Activated T-cell treated with anti-CD3 and anti-CD28 coated beads for 24 hours (primary cell): ENCODE measurements at regions not wholly inside any gene's neighbourhood (a gene's known extent, or its start where the extent isn't known, plus 50 kb on each side); places are given as distances from the start of the nearest gene placed in this dataset.
"Not testable (repeated sequence)": the region's sequence is repeated elsewhere in the genome, so short reads cannot be mapped to it uniquely, and the experiment has no call there.

ENCODE experiments used
- DNase-seq: peaks from one replicate; pipeline ENCODE4 v3.0.0-alpha.2; 2020; ENCODE audit warnings: low read depth

DNA sequence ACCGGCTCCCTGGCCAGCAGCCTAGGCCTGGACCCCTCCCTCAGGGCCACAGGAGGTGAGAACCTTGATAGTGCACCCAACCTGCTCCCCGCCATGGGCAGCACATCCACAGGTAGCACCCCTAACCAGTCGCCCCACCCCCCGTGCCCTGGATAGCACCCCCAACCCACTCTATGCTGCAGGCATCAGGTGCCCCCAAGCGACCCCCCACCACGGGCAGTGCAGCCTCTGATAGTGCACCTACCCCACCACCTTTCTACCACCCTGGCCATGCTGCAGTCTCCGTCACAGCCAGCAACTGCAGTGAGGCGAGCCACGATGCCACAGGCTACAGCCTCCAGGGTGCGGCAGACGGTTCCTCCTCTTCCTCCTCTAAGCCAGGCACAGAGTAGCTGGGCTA, 55.6 kb downstream of the SOWAHC start:
- DNase-seq = no peak

DNA sequence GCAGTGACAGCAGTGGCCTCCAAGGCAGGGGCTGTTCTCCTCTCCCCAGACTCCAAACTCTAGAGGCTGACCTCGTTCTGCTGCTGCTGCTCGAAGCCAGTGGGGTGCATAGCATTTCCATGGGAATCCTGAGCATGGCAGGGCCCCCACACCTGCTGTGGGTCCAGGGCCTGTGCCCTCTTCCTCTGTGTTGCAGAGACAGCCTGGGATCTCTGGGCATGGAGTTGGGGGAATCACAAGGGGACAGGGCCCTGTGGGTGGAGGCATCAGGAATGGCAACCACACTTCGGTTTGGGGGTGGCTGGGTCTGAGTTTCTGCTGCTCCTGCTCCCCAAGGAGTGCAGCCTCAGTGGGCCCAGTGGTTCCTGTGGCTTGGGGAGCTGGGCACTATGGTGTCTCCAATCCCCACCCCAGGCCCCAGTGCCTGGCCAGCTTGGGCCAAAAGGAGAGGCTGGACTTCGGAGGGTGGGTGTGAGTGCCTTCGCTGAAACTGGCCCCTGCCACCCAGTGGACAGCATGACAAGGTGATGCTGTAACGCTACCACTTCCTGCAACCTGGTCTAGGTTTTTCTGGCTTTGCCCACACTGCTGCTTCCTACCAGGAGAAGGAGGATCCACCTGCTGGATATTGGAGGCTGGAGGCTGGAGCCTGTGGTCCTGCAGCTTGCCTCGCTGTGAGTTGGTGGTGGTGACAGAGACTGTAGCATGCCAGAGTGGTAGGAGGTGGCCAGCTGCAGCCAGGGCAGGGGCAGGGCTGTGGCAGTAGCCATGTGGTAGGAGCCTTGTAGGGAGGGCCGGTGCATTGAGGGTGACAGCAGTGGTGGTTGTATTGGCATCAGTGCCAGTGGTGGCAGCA, 56.6 kb downstream of the SOWAHC start:
- DNase-seq = no peak

DNA sequence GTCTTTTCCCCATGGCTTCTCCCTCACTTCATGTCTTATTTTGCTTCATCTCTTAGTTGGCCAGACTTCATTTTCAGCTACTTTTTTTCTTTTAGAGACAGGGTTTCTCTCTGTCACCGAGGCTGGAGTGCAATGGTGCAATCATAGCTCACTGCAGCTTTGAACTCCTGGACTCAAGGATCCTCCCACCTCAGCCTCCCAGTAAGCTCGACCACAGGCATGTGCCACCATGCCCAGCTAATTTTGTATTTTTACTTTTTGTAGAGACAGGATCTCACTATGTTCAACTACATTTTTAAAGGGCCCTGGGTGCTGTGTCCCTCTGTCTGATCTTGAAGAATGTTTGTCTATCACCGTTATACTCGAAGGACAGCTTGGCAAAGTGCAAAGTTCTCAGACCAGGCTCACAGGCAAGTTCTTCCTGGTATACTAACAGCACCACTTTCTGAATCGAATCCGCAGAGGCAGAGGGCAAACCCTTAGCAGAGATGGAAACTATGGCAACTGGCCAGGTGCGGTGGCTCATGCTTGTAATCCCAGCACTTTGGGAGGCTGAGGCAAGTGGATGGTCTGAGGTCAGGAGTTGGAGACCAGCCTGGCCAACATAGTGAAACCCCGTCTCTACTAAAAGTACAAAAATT, 60.9 kb downstream of the SOWAHC start:
- DNase-seq = no peak

DNA sequence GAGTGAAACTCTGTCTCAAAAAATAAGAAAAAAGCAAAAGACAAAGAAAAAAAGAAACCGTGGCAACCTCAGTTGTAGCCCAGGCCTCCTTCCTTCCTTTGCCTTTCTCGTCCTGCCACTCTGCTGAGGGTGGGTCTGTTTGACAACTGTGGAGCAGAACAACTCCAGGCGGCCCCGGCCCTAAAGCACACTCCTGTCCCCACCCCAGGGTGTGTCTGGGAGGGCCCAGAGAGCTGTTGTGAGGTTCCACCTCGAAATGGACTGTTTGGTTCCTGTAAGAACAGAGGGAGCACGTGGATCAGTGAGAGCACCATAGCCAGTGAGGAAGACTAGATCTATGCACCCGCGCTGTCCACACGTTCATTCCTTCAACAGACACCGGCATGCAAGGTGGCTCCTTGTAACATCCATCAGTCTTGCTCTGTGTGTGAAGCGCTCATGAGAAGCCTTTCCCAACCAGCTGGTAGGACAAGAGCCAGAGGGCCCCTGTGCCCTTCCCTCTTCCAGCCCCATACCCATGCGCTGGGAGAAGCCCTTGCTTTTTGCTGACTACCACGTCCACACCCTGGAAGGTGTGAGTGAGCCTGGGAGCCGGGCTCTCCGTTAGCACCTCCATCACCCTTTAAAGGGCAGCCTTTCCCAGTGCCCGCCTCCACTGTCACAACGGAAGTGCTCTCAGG, 61.6 kb downstream of the SOWAHC start:
- DNase-seq = no peak

DNA sequence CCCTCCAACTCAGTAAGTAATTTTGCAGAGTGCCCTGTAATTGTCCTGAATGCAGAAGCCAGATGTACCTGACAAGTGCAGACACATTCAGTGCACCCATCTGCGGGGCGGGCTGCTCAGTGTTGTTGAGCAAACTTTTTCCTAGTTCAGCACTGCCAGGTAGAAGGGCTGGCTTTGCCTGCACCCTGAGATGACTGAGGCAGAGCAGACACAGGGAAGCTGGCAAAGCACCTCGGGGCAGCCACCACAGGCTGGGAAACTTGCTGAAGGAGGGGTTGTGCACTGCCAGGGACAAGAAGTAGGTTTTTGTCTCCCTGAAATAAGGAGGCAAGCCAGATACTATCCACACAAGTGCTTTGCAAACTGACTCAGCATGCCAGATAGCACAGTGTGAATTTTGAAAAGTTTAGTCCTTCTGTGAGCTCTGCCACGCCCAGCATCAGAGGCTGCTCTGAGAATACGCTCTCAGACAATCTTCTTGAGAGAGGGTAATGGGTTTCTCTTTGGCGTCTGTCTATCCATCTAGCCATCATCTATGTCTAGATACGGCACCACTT, 62.3 kb downstream of the SOWAHC start:
- no peak for DNase-seq

DNA sequence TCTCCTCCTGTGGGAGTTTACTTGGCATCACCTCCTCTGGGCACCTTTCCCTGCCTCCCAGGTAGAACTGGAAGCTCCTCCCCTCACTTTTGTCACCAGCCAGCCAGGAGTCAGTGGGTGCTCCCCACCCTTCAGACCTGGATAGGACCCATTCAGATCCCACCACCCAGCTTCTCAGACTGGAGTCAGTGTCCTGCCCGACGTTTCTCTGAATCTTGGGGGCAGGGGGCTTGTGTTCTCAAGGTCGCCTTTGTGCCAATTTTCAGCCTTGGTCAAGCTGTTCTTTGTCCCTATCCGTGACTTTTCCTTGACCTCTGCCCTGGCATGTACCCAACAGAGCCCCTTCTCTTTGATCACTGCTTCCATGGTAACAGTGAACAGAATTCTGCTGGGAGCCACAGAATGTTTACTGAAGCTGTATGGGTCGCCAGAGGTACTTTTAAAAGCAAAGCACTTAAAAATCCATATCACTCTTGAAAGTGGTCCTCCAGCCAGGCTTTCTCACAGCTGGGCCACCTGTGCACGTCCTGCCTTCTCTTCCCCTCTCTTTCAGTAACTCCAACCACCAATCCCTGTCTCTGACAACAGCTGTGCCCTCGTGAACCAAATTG, 63.1 kb downstream of the SOWAHC start:
- DNase-seq = not testable (repeated sequence)

DNA sequence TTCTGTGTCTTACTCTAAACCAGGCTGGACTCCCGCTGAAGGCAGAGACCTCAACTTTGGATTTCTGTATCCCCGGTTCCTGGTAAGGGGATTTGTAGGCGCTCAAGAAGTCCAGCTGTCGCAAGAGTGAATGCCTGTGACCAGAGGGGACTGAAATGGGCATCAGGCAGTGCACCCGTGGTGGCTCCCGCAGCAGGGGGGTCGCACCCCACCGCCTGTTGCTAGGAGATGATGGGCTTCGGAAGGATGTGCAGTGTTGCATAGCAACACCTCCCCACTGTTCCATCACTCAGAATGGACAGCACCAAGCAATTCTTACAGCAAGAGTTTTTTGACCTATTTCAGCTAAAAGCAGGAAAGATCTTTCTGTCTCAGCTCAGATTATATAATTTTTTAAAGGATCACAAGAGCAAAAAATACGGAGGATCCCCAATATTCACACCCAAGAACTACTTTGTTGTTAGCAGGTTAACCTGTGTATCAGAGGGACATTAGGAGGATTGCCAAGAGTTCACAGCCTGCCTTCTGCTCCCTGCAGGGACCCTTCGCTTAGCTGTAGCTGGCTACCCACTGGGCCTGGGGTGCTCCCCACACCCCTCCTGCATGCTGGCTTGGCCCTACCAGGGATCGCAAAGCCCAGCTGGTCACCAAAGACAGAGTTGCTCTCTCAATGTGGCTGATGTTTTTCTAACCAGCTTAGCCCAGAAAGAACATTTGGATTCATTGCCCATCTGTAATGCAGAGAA, 63.8 kb downstream of the SOWAHC start:
- no peak for DNase-seq

DNA sequence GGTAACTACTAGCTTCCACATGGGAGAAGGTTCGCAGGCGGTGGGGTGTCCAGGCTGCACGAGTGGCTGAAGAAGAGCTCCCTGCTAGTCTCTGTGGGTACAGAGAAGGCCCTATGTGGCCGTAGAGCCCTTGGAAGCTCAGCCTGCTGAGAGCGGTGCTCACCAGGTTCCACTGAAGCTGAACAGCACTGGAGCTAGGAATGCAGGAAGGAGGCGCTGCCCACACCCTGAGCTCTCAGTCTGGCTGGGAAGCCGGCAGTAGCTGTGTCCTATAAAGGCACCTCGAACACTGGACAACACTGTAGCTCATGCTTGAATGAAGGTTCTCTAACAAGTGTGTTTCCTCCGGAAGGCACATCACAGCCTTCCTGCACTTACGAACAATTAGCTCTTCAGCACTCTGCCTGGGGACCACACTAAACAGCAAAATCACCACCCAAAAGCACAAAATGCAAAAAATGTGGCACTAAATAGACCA, 64.6 kb downstream of the SOWAHC start:
- not testable (repeated sequence) for DNase-seq

DNA sequence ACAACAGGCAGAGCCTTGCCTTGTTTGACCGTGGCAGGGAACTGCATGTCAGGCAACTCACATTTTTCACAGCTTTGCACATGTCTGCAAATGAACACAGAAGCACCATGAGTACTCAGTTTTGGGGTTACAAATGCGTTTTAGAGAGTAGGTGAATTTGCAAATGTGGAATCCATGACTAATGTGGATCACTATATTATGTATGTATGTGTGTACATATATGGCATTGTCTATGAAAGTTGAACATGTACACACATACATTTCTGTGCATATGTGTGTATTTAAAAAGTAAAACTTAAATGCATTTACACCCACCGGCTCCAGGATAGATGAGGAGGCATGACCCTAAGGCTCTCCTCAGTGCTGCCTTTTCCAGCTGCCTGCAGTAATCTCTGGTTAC, 65.1 kb downstream of the SOWAHC start:
- DNase-seq = no peak

DNA sequence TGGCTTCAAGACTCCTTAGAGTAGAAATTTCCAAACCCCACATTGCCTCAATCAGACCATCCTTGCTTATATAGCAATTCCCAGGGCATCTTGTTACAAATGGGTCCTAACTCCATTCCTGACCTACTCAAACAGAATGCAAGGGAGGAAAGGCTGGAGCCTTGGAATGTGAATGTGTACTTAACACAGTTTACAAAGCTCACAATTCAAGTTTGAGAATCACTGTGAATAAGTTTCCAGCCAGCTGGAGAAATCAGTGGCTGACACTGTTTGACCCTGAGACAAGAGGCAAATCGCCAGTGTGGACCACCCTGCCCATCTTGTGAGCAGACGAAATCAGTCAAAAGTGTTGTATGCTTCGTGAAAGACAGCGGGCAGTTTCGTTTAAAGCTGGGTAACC, 65.5 kb downstream of the SOWAHC start:
- DNase-seq = no peak

DNA sequence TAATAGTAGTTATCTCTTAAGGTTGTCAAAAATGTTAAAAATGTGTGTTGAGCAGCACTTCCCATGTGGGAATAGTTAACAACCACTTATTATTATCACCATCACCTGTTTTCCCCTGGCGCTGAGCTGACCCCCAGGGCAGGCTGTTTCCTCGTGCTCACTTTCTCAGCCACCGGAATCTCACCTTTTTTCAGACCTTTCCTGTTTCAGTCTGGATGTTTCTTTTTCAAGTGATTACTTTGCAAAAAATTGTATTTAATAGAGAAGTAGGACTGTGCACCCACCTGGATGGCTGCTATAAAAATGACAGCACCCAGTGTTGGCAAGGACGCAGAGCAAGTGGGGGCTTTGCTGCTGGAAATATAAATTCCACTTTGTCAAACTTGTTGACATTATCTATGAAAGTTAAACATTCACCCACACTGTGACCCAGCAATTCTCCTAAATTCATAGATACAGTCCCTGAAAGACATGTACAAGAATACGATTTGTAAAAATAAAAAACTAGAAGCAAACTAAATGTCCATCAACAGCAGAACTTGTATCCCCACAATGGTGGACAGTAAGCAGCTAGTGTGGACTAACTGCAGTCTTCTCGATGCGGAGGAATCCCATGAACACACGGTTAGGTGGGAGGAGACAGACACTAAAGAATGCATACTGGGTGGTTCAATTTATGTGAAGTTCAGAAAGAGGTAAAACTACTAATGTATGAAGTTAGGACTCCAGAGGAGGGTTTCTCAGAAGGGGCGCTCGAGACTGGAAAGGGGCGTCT, 66.5 kb downstream of the SOWAHC start:
- DNase-seq = no peak

DNA sequence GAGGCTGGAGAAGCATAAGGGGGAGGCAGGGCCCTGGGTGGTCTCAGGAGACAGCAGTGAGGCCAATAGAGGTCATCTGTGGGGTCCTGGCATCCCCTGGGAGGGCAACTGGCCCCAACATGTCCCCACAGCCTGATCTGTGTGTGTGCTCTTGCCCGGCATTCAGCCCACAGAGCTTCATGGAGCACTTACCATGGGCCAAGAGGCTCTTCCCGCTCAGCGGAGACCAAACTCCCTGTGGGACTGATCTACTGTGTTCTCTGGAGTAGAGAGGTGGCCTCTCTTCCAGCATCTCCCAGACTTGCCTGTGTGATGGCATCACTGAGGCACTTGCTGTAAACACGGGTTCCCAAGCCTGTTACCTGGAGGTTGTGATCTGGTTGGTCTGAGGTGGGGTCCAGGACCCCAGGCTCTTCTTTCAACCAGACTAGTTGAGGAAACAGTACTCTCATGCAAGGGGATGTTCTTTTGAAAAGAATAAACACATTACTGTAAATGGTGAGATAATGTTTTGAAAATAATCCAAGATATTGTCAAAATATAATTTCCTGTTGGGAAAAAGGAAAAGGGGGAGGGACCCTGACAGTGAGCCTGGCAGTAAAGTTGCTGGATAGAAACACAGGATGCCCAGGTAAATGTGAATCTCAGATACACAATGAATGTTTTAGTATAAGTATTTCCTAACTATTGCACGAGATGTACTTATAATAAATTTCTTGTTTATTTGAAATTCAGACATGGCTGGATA, 67.6 kb downstream of the SOWAHC start:
- DNase-seq = no peak

DNA sequence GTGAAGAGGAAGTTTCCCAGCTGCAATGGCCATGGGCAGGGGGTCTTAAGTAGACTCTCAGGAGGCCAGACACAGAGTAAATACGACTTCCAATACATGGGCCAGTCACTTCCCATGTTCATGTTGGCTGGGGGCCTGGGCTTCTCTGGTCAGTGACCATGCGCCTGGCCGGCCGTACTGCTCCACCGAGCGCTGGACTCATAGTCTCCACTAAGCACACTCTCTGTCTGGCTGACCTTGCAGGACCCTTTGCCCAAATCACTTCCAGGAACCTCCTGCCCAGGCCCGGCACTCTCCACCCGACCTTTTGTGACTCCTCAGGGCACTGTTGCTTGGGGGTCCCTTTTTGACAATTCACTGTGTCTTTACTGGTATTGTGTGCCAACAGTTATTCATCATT, 69.3 kb downstream of the SOWAHC start:
- no peak for DNase-seq

DNA sequence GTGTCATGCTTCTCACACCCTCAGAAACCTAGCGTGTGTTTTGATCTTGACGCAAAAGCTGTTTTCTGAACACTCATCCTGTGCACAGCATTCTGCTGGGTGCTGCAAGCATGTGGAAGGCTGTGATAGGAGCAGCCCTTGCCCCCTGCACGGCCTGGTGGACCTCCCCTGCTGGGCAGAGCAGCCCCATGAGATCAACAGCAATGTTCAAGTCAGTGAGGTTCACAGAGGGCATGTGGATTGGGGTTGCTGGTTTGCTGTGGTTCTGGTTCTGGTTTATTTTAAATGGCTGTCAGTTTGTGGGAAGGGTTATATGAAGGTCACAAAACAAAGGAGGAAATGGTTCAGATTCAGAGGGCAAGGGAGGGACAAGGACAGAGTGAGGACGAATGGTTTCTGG, 71.3 kb downstream of the SOWAHC start:
- DNase-seq = no peak

DNA sequence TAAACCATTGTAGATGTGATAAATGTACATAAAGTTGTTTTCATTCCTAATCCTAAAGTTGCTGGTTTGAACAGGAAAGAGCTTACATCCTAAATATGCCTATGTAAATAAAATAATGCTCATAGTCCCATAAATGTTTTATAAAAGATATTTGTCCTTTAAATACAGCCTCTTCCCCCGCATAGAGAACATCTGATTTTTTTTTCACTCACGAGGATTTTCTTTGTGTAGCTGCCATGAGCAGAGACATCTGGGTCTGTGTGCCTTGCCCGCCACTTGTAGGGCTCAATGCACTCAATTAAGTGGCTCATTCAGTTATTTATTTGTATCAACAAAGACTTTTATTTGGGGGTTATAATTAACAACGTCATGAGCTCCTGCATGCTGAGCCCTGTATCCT, 72.8 kb downstream of the SOWAHC start:
- DNase-seq = no peak

DNA sequence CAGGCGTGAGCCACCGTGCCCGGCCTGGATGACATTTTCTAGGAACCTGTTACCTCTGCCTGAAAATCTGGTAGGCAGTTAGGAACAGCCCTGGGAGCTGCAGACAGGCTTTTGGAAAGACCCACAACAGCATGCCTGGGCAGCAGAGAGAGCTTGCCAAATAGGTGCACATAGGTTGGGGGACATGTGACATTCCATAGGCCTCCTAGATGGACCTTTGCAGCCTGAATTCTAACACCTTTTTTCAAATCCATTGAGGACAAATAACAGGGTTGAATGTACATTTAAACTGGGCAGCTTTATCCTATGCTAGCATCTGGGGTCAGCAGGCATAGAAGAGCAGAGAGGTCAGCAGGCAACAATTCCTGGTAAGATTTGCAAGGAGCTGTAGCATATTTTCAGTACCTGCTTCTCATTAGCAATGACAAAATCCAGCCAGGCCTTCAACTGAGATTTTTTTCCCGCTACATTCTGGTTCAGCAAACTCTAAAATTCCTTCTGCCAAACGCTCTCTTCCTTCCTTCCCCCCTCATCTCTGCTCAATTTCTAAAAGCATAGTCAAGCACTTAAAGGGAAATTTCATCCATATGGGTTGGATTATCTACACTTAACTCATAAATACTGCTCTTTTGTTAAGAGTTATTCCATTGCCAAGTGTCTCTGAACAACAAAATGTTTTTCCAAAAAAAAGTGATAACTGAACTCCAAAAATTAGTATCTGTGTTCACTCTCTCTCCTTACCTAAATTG, 75.2 kb downstream of the SOWAHC start:
- DNase-seq = no peak

DNA sequence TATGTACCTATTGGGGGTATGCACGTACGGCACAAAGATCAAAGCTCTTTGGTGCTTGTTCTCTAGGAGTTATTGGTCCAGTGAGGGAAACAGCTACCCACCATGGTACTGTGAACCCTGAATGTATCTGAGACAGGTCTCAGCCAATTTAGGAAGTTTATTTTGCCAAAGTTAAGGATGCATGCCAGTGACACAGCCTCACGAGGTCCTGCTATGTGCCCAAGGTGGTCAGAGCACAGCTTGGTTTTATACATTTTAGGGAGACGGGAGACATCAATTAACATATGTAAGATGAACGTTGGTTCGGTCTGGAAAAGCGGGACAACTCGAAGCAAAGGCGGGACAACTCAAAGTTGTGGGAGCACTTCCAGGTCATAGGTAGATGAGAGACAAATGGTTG, 75.8 kb downstream of the SOWAHC start:
- DNase-seq = no peak

DNA sequence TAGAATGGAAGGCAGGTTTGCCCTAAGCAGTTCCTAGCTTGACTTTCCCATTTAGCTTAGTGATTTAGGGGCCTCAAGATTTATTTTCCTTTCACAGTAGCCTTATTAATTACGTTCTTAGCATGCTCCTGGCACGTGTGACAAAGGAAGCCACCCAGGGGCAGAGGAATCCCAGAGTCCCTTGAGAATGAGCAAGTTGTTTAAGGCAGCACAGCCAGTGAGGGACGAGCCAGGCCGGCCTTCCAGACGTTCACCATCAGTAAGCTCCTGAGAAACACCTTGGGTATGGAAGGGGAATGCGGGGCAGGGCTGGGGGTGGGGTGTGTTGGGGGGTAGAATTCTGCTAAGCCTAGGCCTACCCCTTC, 76.3 kb downstream of the SOWAHC start:
- no peak for DNase-seq

DNA sequence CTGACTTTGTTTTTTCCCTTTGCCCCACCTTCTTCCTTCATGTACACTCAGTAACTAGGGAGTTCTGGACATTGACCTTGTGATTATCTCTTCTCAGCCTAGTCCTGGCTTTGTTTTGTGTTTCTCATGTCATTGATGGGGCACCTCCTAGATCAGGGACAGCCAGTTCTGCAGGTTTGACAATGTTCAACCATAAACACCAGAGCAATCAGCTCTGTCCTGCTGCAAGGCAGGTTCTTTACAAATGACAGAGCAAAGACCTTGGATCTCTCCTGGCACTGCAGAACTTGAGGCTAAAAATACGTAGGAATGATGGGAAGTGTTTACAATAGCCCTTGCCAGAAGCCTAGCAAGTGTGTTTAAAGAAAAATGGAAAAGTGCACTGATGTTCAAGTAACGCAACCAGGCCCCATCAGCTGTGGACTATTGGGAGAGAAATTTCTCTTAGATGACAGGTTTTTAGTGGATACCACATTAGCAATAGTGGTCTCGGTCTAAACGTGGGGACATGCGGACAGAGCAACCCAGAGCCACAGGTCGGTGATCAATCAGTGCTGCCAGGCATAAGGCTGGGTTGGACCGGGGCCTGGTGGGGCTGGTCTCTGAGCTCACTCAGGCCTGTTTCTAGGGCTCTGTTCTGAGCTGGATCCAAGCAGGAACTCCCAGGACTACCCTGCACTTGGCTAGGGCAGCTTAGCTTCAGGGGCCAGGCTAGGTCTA, 76.8 kb downstream of the SOWAHC start:
- no peak for DNase-seq
